ENCODE measurements at regions not wholly inside any gene's neighbourhood (a gene's known extent, or its start where the extent isn't known, plus 50 kb on each side); places are given as distances from the start of the nearest gene placed in this dataset.
A peak's percentile ranks its signal among the peaks of the same experiment; 100 is the strongest.

DNA sequence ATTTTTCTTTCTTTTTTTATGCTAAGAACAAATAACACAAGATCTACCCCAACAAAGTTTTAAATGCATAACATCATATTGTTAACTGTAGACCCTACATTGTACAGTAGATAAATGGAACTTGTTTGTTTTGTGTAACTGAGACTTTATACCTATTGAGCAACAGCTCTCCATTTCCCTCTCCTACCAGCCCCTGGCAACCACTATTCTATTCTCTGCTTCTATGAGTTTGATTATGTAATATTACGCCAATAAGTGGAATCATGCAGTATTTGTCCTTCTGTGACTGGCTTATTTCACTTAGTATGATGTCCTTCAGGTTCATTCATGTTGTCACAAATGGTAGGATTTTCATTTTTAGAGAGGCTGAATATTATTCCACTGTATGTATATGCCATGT is 308.2 kb upstream of the PRR16 start:
- no peak for TF ChIP-seq CTCF (IDR thresholded peaks at IDR 0.05)
- Histone ChIP-seq H3K27me3 (no peaks in the 10 kb centered on the region), H3K9me3 (no peaks in the 10 kb centered on the region), H3K4me3 (no peak overlapping the region), H3K36me3 (no peaks in the 10 kb centered on the region), H3K27ac (no peak overlapping the region), H3K4me1 (no peaks in the 10 kb centered on the region)
- intact Hi-C loops (cut with DNase I): no loop called here
- ATAC-seq (peak; percentile 71), DNase-seq (no peak)

GRCh38 chr5:120158211-120158610 is 305.9 kb upstream of the PRR16 start:
- H3K27me3 ChIP-seq: no peaks in the 10 kb centered on the region

GRCh38 chr5:120159155-120159554 is 304.9 kb upstream of the PRR16 start:
- intact Hi-C loops (cut with DNase I): no loop called here
- DNase-seq (no peak), ATAC-seq (no peak)
- no peak for TF ChIP-seq CTCF (IDR thresholded peaks at IDR 0.05)
- Histone ChIP-seq H3K4me1 (no peaks in the 10 kb centered on the region), H3K36me3 (no peaks in the 10 kb centered on the region), H3K9me3 (no peaks in the 10 kb centered on the region), H3K27ac (no peak overlapping the region), H3K27me3 (no peaks in the 10 kb centered on the region), H3K4me3 (no peak overlapping the region)

More at GRCh38 chr5:120158211-120158610, 305.9 kb upstream of the PRR16 start:
- H3K4me3 ChIP-seq: no peak overlapping the region
- H3K4me1 ChIP-seq: no peaks in the 10 kb centered on the region
- no peak overlapping the region for H3K27ac ChIP-seq
- no peak for TF ChIP-seq CTCF (IDR thresholded peaks at IDR 0.05)
- ATAC-seq: no peak
- no peak for DNase-seq
- no peaks in the 10 kb centered on the region for H3K9me3 ChIP-seq
- H3K36me3 ChIP-seq: no peaks in the 10 kb centered on the region
- intact Hi-C loops (cut with DNase I): no loop called here

- TF ChIP-seq CTCF (IDR thresholded peaks at IDR 0.05): no peak
- intact Hi-C loops (cut with DNase I): no loop called here
Observed at GRCh38 chr5:120160124-120160895, 303.8 kb upstream of the PRR16 start.

GRCh38 chr5:120162321-120162720 is 301.8 kb upstream of the PRR16 start:
- Histone ChIP-seq H3K9me3 (no peaks in the 10 kb centered on the region), H3K36me3 (no peaks in the 10 kb centered on the region), H3K27me3 (no peaks in the 10 kb centered on the region), H3K27ac (no peak overlapping the region), H3K4me1 (no peaks in the 10 kb centered on the region), H3K4me3 (no peak overlapping the region)
- DNase-seq (no peak), ATAC-seq (no peak)
- TF ChIP-seq CTCF (IDR thresholded peaks at IDR 0.05): no peak
- intact Hi-C loops (cut with DNase I): no loop called here

More at GRCh38 chr5:120160124-120160895, 303.8 kb upstream of the PRR16 start:
- no peak overlapping the region for H3K4me3 ChIP-seq
- ATAC-seq: no peak
- no peaks in the 10 kb centered on the region for H3K4me1 ChIP-seq
- H3K9me3 ChIP-seq: no peaks in the 10 kb centered on the region
- no peaks in the 10 kb centered on the region for H3K36me3 ChIP-seq
- H3K27ac ChIP-seq: no peak overlapping the region
- no peak for DNase-seq
- H3K27me3 ChIP-seq: no peaks in the 10 kb centered on the region

Data from upper lobe of right lung (tissue), 1 donor.